ENCODE measurements at regions not wholly inside any gene's neighbourhood (a gene's known extent, or its start where the extent isn't known, plus 50 kb on each side); places are given as distances from the start of the nearest gene placed in this dataset.

GRCh38 chr19:7415163-7415856 is 66.6 kb downstream of the ARHGEF18 start:
- intact Hi-C loops (cut with DNase I) = no loop called here
- TF ChIP-seq CTCF (IDR thresholded peaks at IDR 0.05) (no peak), POLR2A (IDR thresholded peaks at IDR 0.05) (no peak)
- no peak overlapping the region for H3K27ac ChIP-seq

GRCh38 chr19:7415857-7416371 is 67.2 kb downstream of the ARHGEF18 start:
- TF ChIP-seq POLR2A (IDR thresholded peaks at IDR 0.05) (no peak), CTCF (IDR thresholded peaks at IDR 0.05) (no peak)
- H3K27me3 ChIP-seq = no peaks in the 10 kb centered on the region
- H3K4me1 ChIP-seq = peaks cover 0 to 46% (median 3%) of the 10 kb centered on the region in 3 donors
- H3K9me3 ChIP-seq = no peaks in the 10 kb centered on the region
- no peak for DNase-seq
- intact Hi-C loops (cut with DNase I) = no loop called here
- WGBS, 2 donors = 87 to 92% methylated on average over 11 of the region's 11 CpGs
- H3K36me3 ChIP-seq = peaks cover 0 to 29% (median 3%) of the 10 kb centered on the region in 3 donors
- H3K4me3 ChIP-seq = no peak overlapping the region
- no peak overlapping the region for H3K27ac ChIP-seq

More at GRCh38 chr19:7415163-7415856, 66.6 kb downstream of the ARHGEF18 start:
- peaks cover 0 to 25% (median 3%) of the 10 kb centered on the region in 3 donors for H3K36me3 ChIP-seq
- no peaks in the 10 kb centered on the region for H3K27me3 ChIP-seq
- DNase-seq = no peak
- 61 to 71% methylated on average over 13 to 21 of the region's 22 CpGs for WGBS, 2 donors
- H3K4me1 ChIP-seq = peaks cover 0 to 46% (median 3%) of the 10 kb centered on the region in 3 donors
- no peaks in the 10 kb centered on the region for H3K9me3 ChIP-seq
- no peak overlapping the region for H3K4me3 ChIP-seq

- no peak overlapping the region for H3K4me3 ChIP-seq
- no peaks in the 10 kb centered on the region for H3K27me3 ChIP-seq
- H3K27ac ChIP-seq = no peak overlapping the region
- WGBS, 2 donors = 68 to 73% methylated on average over 8 to 9 of the region's 9 CpGs
- no peaks in the 10 kb centered on the region for H3K9me3 ChIP-seq
- TF ChIP-seq CTCF (IDR thresholded peaks at IDR 0.05) = no peak
- TF ChIP-seq POLR2A (IDR thresholded peaks at IDR 0.05) = no peak
- intact Hi-C loops (cut with DNase I) = no loop called here
- H3K36me3 ChIP-seq = peaks cover 0 to 33% (median 0%) of the 10 kb centered on the region in 3 donors
- H3K4me1 ChIP-seq = peaks cover 0 to 60% (median 6%) of the 10 kb centered on the region in 3 donors
- no peak for DNase-seq
Measured at GRCh38 chr19:7417671-7418324, 69.1 kb downstream of the ARHGEF18 start.

GRCh38 chr19:7418596-7418995 is 69.9 kb downstream of the ARHGEF18 start:
- TF ChIP-seq POLR2A (IDR thresholded peaks at IDR 0.05) = no peak
- no peak for TF ChIP-seq CTCF (IDR thresholded peaks at IDR 0.05)
- intact Hi-C loops (cut with DNase I) = no loop called here
- Histone ChIP-seq H3K27ac (no peak overlapping the region), H3K4me1 (peaks cover 0 to 68% (median 6%) of the 10 kb centered on the region in 3 donors), H3K9me3 (no peaks in the 10 kb centered on the region), H3K27me3 (no peaks in the 10 kb centered on the region), H3K4me3 (no peak overlapping the region), H3K36me3 (peaks cover 0 to 38% (median 0%) of the 10 kb centered on the region in 3 donors)
- 86 to 88% methylated on average over 3 to 8 of the region's 9 CpGs for WGBS, 2 donors
- no peak for DNase-seq

- intact Hi-C loops (cut with DNase I) = no loop called here
- no peak overlapping the region for H3K27ac ChIP-seq
- H3K36me3 ChIP-seq = peaks cover 0 to 41% (median 0%) of the 10 kb centered on the region in 3 donors
- WGBS, 2 donors = 81 to 87% methylated on average over 11 to 12 of the region's 12 CpGs
- no peak for TF ChIP-seq POLR2A (IDR thresholded peaks at IDR 0.05)
- no peak for TF ChIP-seq CTCF (IDR thresholded peaks at IDR 0.05)
- no peaks in the 10 kb centered on the region for H3K27me3 ChIP-seq
- H3K9me3 ChIP-seq = no peaks in the 10 kb centered on the region
- peaks cover 0 to 71% (median 6%) of the 10 kb centered on the region in 3 donors for H3K4me1 ChIP-seq
- no peak overlapping the region for H3K4me3 ChIP-seq
- no peak for DNase-seq
Measured at GRCh38 chr19:7419153-7419552, 69.7 kb downstream of the PEX11G start.

Measured in esophagus squamous epithelium (tissue), 5 donors.